GM19238 (cell line): ENCODE measurements at regions not wholly inside any gene's neighbourhood (a gene's known extent, or its start where the extent isn't known, plus 50 kb on each side); places are given as distances from the start of the nearest gene placed in this dataset.

Source experiments
- DNase-seq: peaks from one replicate; pipeline ENCODE4 v3.0.0; 2011; ENCODE audit warnings: low spot score; ENCODE audit not compliant: insufficient read length

DNA sequence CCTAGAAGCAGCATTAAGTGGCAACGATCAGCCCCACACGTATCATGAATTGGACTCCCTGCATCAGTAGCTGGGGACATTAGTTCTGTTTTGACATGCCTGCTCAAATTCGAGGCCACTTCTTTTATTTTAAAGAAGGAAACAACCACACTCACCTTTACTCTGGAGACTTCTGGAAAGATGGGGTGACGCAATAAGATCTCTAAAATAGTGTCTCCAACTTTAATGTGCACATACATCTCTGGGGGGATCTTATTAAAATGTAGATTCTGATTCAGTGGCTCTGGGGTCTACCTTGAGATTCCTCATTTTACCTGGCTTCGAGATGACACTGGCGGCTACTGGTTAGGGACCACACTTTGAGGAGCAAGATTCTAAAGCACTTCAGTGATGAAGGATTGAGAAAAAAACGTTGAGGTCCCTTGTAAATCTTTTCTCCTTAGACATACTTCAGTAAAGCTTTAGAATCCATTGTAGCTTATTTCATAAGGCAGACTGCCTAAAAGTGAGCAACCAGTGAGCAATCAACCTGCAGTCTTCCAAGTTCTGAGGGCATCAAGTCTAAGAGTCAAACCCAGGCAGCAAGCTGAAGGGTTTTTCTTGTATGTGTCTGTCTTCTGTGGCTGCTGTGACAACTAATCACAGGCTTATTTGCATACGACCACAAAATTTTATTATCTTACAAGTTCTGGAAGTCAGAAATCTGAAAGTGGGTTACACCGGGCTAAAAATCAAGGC, 718.6 kb upstream of the TBX3 start:
- no peak for DNase-seq

DNA sequence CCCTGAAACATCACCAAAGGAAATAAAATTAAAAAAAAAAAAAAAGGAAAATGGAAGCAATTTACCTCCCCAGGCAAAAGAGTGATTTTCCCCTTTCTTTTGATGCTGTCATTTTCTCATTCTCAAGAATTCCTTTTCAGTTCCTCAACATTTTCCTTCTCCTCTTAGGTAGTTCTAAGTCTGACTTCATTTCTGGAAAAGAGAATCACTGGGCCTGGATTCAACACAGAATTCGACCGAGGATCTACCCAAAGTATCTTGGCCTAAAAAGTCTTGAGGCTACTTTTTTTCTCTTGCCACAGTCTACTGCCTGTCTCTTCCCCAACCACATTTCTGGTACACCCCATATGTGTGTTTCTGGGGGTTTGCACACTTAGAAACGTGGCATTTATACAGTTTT, 717.8 kb upstream of the TBX3 start:
- DNase-seq, result no peak

- DNase-seq, result no peak
Measured at GRCh38 chr12:115400011-115400410, 716.0 kb upstream of the TBX3 start.

DNA sequence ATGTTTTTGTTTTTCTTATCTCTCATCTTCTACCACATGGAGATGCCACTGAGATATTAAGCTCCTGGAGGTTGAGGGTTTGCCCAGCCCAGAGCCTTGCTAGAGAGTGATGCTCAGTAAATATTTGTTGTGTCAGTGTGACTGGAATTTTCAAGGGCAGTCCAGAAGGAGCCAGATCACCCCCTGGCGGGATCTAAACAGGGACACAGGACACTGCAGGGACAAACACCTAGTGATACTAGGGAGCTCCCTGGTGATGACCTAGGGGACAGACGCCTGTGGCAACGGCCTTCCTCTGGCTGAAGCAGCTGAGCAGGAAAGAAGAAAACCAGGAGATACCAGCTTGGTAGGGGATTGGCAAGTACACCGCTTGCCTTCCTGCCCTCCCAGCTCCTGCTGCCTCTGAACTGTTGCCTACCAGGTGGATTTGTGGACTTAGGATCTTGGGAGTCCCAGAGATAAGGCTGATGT, 714.4 kb upstream of the TBX3 start:
- no peak for DNase-seq

GRCh38 chr12:115396567-115396966, 712.6 kb upstream of the TBX3 start:
- no peak for DNase-seq

DNA sequence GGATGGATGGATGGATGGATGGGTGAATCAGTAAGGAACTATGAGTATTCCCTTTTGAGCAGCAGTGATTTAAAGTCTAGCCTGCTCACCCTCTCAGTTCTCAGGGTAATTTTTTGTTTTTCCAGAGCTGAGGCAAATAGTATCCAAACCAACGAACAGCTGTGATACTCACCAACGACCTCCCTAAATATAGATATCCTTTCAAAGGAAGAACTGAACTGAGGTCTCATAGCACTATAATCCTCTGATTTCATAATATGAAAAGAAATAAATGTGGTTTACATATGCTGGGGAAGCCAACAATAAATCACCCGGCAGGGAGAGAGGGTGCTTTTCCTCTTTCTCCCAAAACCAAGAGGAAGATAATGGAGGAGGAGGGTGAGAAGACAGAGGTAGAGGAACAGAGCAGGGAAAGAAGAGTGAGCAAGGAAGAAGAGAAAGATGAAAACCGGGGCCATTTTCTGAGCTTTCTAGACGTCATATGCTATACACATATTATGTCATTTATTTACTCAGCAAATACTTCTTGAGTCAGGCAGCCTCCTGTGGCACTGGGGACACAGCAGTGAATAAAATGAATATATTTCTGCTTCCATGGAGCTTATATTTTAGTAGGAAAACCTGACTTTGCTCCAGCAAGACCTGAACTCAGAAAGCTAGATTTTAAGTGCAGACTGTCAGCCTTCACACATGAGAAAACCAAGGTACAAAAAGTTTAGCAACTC, 710.7 kb upstream of the TBX3 start:
- DNase-seq, result no peak

- no peak for DNase-seq
Measured at GRCh38 chr12:115388139-115388538, 704.2 kb upstream of the TBX3 start.

DNA sequence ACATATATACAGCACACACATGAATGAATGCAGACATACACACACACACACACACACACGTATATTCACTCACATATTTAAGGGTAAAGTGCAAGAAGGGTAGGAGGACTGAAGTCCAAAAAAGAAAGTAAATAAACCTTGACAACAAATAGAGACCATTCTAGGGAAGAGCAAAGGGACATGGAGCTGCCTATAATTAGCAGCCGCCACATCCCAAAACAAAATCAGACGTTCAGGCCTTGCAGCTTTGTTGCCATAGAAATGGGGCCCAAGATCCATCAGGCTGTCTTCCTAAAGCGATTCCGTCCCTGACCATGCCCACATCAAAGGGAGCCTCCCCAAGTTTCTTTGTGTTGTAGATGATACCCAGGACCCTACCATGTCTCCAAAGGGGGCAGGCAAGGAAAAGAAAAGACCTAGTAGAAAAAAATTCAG, 703.5 kb upstream of the TBX3 start:
- no peak for DNase-seq

- DNase-seq, result no peak
Measured at GRCh38 chr12:115386946-115387345, 703.0 kb upstream of the TBX3 start.

- DNase-seq, result no peak
Measured at GRCh38 chr12:115385141-115385540, 701.2 kb upstream of the TBX3 start.

- no peak for DNase-seq
Measured at GRCh38 chr12:115384391-115384790, 700.4 kb upstream of the TBX3 start.

- no peak for DNase-seq
Measured at GRCh38 chr12:115383668-115384067, 699.7 kb upstream of the TBX3 start.

GRCh38 chr12:115382681-115383080, 698.7 kb upstream of the TBX3 start:
- no peak for DNase-seq

DNA sequence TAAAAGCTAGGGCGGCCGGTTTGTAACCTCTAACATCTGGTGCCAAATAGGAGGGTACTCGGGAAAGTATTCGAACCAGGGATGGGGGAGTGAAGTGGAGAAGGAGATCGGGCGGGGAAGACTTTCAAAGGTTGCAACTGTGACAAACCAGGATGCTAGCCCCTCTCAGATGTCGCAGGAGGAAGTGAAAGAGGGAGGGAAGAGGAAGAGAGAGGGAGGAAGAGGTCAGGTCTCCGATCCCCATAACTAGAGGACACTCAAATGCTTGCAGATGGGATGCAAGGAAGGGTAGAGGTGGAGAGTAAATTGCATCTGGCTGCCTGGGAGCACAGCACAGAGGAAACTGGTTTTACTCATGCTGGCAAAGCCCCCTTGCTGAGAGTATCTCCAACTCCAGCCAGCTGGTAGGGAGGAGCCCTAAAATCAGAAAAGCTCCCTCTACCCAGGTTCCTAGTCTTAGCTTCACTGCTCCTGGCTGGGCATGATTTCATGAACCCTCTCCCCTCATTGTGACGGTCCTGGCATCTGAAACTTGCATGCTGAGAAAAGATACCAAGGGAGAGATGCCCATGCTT, 696.7 kb upstream of the TBX3 start:
- no peak for DNase-seq

GRCh38 chr12:115378291-115378690, 694.3 kb upstream of the TBX3 start:
- DNase-seq, result no peak

GRCh38 chr12:115377779-115378178, 693.8 kb upstream of the TBX3 start:
- no peak for DNase-seq

DNA sequence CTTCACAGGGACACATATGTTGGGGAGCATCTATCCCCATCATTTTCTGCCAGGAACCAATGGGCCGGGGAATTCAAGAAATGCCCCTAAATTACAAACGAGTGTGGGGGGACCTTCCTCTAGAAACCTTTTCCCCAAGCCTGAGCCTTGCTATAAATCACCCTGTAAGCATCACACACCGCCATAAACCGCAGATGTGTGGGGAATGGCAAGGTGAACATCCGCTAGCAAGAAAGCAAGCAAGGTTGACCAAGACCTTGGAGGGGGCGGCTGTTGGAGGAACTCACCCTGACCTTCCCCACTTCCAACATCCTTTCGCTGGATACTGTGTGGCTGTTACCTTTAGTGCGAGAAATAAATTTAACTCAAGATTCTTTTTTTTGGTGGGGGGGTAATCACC, 693.3 kb upstream of the TBX3 start:
- no peak for DNase-seq

DNA sequence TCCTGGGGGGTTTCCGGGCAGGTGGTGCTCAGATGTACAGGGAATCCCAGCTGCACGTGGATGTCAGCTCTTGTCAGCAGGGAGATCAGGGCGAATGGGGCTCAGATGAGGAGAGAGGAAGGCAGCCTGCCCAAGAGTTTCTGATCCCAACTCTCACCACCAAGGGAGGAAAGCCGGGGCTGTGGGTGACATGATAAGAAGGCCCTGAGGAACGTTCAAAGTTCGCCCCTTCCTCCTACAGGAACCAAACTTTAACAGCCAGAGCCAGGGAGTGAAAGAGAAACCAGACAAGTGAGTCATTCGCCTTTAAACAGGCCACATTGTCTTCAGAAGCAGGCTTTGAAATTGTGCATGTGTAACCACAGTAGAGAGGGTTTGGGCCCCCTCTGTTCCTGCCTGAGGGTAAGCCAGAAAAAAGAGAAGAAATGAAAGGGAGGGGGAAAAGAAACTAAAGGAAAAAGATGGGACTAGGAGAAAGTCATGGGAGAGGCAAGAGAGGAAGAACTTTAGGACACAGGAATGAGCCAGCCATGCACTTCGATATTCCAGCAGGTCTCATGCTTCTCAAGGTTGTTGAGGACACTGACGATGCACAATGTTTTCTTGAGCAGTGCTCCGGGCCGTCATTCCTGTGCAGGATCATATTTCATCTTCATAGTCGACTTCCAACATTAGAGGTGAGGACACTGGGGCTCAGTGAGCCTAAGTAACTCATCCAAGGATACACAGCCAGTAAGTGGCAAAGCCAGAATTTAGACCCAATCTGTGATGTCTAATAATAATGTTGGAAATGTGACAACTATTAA, 691.4 kb upstream of the TBX3 start:
- DNase-seq, result peak; percentile 32

GRCh38 chr12:115374480-115375185, 690.7 kb upstream of the TBX3 start:
- no peak for DNase-seq

- no peak for DNase-seq
Measured at GRCh38 chr12:115371711-115372110, 687.7 kb upstream of the TBX3 start.

GRCh38 chr12:115370650-115371049, 686.7 kb upstream of the TBX3 start:
- no peak for DNase-seq
